ENCODE measurements at regions not wholly inside any gene's neighbourhood (a gene's known extent, or its start where the extent isn't known, plus 50 kb on each side); places are given as distances from the start of the nearest gene placed in this dataset.

DNA sequence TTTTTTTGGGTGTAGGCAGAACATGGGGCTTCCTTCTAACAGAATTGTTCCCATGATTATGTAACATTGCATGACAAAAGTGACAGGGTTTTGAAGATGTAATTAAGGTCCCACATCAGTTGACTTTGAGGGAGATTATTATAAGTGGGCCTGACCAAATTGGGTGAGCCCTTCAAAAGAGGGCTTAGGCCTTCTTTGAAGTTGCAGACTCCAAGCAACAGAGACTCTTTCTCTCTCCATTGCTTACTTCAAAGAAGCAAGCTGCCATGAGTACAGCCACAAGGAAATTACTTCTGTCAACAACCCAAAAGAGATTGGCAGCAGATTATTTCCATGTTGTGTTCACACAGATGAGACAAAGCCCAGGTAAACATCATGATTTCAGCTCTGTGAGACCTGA lies 348.2 kb downstream of the PDCD6IP start:
- in situ Hi-C loops (cut with MboI) = no loop called here
- TF ChIP-seq ZBED1 (IDR thresholded peaks at IDR 0.05; ENCODE audit: borderline replicate concordance) (no peak), RELA (IDR thresholded peaks at IDR 0.05; ENCODE audit: borderline replicate concordance, partially characterized antibody) (no peak), MXI1 (IDR thresholded peaks at IDR 0.05; ENCODE audit: low read depth, low read length) (no peak), SMAD1 (IDR thresholded peaks at IDR 0.05; ENCODE audit: low read depth, partially characterized antibody) (no peak), HCFC1 (IDR thresholded peaks at IDR 0.05; ENCODE audit: low read length) (no peak), BCL3 (IDR thresholded peaks at IDR 0.05; ENCODE audit: borderline replicate concordance, insufficient read depth, low read depth, low read length, poor library complexity, severe bottlenecking) (no peak), POLR2A (IDR thresholded peaks at IDR 0.05; ENCODE audit: low read depth, low read length) (no peak), SREBF2 (IDR thresholded peaks at IDR 0.05; ENCODE audit: low read length) (no peak), USF2 (IDR thresholded peaks at IDR 0.05; ENCODE audit: borderline replicate concordance, low read depth, low read length) (no peak), ZNF384 (IDR thresholded peaks at IDR 0.05; ENCODE audit: borderline replicate concordance, low read depth, low read length) (no peak), TARDBP (IDR thresholded peaks at IDR 0.05; ENCODE audit: borderline replicate concordance) (no peak), TCF12 (IDR thresholded peaks at IDR 0.05; ENCODE audit: low read depth, low read length) (no peak), GATAD2B (conservative IDR thresholded peaks at IDR 0.05; ENCODE audit: low read depth) (no peak)
- TF ChIP-seq, protein P1, sequence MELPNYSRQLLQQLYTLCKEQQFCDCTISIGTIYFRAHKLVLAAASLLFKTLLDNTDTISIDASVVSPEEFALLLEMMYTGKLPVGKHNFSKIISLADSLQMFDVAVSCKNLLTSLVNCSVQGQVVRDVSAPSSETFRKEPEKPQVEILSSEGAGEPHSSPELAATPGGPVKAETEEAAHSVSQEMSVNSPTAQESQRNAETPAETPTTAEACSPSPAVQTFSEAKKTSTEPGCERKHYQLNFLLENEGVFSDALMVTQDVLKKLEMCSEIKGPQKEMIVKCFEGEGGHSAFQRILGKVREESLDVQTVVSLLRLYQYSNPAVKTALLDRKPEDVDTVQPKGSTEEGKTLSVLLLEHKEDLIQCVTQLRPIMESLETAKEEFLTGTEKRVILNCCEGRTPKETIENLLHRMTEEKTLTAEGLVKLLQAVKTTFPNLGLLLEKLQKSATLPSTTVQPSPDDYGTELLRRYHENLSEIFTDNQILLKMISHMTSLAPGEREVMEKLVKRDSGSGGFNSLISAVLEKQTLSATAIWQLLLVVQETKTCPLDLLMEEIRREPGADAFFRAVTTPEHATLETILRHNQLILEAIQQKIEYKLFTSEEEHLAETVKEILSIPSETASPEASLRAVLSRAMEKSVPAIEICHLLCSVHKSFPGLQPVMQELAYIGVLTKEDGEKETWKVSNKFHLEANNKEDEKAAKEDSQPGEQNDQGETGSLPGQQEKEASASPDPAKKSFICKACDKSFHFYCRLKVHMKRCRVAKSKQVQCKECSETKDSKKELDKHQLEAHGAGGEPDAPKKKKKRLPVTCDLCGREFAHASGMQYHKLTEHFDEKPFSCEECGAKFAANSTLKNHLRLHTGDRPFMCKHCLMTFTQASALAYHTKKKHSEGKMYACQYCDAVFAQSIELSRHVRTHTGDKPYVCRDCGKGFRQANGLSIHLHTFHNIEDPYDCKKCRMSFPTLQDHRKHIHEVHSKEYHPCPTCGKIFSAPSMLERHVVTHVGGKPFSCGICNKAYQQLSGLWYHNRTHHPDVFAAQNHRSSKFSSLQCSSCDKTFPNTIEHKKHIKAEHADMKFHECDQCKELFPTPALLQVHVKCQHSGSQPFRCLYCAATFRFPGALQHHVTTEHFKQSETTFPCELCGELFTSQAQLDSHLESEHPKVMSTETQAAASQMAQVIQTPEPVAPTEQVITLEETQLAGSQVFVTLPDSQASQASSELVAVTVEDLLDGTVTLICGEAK (IDR thresholded peaks at IDR 0.05; ENCODE audit: borderline replicate concordance) = no peak
- POLR2A ChIA-PET = no interaction called here
- SMC1A ChIA-PET (ENCODE audit: uncharacterized antibody, unreplicated experiment) = no interaction called here
- Histone ChIP-seq H3K79me2 (ENCODE audit: control insufficient read depth, insufficient read depth, low read length) (no peaks in the 10 kb centered on the region), H3K4me3 (no peak overlapping the region), H3K27ac (ENCODE audit: control insufficient read depth, insufficient read depth) (no peak overlapping the region), H3K36me3 (ENCODE audit: control insufficient read depth in 2 of 2, insufficient read depth in 2 of 2, low read length in 1 of 2) (no peaks in the 10 kb centered on the region), H4K20me1 (ENCODE audit: control insufficient read depth, insufficient read depth) (no peaks in the 10 kb centered on the region), H2AFZ (ENCODE audit: control insufficient read depth, low read depth, low read length) (no peak overlapping the region), H3K4me1 (ENCODE audit: control insufficient read depth, insufficient read depth, low read length) (peaks cover 11% of the 10 kb centered on the region), H3K27me3 (replicated peaks in 1 of 2; ENCODE audit: control insufficient read depth in 2 of 2, insufficient read depth in 2 of 2, low read length in 1 of 2) (no peaks in the 10 kb centered on the region), H3K9ac (ENCODE audit: control insufficient read depth, insufficient read depth, low read length) (no peak overlapping the region), H3K9me3 (replicated peaks; ENCODE audit: control insufficient read depth, insufficient read depth, low read length) (no peaks in the 10 kb centered on the region), H3K4me2 (ENCODE audit: control insufficient read depth, insufficient read depth) (no peak overlapping the region)
- DNase-seq (ENCODE audit: low read depth, low spot score) (no peak), ATAC-seq (no peak), FAIRE-seq (no peak)
- CTCF ChIA-PET = no interaction called here
- RAD21 ChIA-PET (ENCODE audit: unreplicated experiment) = no interaction called here
- intact Hi-C loops (cut with micrococcal nuclease; ENCODE audit: unreplicated experiment) = no loop called here
- no TSS peak for BruUV-seq (replicated peaks)
